ENCODE measurements at regions not wholly inside any gene's neighbourhood (a gene's known extent, or its start where the extent isn't known, plus 50 kb on each side); places are given as distances from the start of the nearest gene placed in this dataset.
A peak's percentile ranks its signal among the peaks of the same experiment; 100 is the strongest.
"Not testable (repeated sequence)": the region's sequence is repeated elsewhere in the genome, so short reads cannot be mapped to it uniquely, and the experiment has no call there.

DNA sequence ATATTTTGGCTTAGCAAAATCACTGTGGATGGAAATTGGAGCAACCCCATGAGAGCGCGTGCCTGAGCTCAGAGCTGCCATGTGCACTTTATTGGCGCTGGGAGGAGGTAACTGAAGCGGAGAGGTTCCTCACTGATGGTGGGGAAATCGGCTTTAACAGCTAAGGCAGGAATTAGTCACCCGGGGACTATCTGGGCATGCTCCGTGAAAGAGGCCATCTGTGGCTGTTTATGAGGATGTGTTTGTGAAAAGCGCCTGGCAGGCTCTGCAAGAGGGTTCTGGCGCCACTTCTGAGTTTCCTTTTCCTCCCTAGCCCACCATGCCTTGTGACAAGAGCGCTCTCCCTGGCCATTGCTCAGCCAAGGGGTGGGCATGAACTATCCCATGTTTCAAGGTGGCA, 815.6 kb downstream of the UQCRFS1 start:
- DNase-seq, result no peak

DNA sequence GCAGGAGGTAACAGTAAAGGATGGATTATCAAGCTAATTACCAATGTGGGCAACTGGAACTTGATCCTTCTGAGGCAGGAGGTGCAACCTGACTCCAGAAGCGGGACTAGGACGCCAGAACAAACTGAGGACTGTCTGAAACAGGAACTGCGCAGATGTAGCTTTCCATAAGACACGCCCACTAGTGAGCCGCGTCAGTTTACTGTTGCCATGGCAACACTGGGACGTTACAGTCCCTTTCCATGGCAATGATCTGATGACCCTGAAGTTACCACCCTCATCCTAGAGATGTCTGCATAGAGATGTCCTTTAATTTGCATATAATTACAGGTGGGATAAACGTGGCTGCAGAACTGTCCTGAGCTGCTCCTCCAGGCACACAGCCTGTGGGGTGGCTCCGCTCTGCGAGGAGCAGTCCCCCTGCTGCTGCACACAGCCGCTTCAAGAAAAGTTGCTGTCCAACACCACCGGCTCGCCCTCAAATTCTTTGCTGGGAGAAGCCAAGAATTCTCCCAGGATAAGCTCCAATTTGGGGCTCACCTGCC, 816.6 kb downstream of the UQCRFS1 start:
- no peak for DNase-seq

DNA sequence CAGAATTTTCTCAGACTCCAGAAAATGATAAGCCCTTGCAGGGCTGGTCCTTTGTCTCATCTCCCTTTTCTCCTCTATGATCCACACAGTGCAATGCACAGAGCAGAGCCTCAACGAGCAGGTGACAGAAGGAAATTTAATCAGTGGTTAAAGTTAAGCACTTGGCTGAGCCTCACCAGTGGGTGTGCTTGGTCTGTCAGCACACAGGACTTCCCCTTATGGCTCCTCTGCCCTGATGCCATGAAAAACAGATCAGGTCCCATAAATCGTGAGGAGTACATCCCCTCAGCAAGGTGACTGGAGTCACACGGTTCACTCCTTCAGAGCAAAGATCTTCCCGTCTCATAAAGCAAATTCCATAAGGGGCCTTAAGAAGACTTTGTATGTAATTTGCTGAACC, 818.2 kb downstream of the UQCRFS1 start:
- DNase-seq, result no peak

DNA sequence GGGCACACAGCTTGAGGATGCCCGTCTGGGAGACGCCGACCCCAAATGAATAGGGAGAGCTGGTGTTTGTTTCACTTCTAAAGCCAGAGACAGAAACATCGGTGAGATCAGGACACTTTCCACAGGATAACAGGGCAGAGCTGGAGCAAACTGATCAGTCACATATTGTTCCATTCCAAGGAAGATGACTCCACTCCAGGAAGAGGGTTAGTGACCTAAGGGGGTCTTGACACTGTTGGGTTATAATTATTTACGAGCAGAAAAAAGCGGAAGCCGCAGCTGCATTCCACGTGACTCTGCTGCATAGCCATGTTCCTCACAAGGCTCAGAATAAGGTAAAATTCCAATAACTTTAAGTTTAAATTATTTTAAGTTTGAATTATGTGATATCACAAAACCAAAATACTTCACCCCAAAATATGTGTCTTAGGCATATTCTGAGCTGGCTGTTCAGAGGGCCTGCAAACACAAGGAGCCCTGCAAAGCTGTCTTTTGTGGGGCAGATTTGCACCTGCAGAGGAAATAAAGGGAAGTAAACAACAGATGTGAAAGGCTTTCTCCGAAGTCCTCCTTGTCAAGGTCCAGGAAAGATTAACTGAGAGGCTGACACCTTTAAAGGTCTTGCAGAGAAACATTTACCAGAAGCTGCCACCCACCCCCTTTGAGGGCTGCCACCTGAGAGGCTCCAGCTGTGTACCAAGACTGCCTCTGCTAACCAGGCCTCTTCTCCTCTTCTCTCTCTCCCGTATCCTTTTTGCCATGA, 819.2 kb downstream of the UQCRFS1 start:
- DNase-seq, result peak in 1 of 2 donors; percentile 2

DNA sequence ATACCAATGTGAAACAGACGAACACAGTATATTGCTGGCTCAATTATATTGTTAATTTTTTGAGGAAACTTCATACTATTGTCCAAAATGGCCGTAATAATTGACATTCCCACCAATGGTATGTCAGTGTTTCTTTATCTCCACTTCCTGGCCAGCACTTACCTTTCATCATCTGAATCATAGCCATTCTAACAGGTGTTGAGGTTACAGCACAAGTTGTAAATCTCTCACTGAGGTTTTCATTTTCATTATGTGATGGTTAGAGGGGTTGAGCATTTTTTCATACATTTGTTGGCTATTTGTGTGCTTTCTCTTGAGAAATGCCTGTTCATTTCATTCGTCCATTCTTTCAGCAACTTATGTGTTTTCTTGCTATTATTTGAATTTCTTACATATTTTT, 824.0 kb downstream of the UQCRFS1 start:
- no peak for DNase-seq

DNA sequence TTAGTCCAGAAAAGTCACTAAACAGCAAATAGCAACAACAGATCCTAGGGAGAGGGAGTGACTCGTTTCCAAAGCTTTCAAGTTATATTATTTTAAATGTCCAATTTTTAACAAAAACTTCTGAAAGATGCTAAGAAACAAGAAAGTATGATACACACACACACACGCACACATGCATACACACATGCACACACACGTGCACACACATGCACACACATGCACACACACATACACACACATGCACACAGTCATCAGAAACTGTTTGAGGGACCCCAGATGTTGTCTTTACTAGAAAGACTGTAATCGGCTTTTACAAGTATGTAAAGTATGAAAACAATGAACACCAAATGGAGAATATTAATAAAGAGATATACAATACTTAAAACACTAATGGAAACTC, 825.4 kb downstream of the UQCRFS1 start:
- no peak for DNase-seq

DNA sequence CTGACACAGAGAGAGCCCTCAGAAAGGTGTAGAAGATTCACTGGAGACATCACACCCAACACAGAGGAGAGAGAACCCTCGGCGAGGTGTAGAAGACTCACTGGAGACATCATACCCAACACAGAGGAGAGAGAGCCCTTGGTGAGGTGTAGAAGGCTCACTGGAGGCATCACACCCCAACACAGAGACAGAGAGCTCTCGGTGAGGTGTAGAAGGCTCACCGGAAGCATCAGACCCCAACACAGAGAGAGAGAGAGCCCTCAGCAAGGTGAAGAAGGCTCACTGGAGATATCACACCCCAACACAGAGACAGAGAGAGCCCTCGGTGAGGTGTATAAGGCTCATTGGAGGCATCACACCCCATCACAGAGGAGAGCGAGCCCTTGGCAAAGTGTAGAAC, 826.5 kb downstream of the UQCRFS1 start:
- DNase-seq, result no peak

DNA sequence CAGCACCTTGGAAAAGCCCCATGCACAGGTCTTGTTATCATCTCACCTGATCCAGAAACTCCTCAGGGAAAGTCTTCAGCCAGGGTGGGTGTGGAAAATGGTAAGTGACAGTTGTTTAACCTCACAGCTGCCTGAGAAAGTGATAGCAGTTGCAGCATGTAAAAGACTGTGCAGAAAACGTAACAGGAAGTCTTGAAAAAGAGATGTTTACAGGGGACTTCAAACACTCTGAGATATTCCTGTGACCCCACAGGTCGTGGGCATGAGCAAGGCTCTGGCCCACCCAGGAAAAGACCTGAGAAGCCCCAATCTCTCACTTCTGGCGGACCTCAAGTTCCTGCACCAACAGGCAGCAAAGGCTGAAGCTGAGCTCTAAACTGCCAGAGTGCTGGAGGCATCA, 826.9 kb downstream of the UQCRFS1 start:
- DNase-seq, result no peak

DNA sequence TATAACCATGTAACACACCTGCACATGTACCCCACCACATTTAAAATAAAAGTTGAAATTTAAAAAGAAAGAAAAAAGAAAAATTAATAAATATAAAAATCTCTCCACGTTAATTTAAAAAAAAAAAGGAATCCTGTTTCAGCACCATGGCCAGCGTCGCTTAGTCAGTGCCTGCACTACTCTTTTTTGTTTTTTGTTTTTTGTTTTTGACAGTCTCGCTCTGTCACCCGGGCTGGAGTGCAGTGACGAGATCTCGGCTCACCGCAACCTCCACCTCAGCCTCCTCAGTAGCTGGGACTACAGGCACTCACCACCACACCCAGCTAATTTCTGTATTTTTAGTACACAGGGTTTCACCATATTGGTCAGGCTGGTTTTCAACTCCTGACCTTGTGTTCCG, 835.9 kb downstream of the UQCRFS1 start:
- DNase-seq, result no peak

DNA sequence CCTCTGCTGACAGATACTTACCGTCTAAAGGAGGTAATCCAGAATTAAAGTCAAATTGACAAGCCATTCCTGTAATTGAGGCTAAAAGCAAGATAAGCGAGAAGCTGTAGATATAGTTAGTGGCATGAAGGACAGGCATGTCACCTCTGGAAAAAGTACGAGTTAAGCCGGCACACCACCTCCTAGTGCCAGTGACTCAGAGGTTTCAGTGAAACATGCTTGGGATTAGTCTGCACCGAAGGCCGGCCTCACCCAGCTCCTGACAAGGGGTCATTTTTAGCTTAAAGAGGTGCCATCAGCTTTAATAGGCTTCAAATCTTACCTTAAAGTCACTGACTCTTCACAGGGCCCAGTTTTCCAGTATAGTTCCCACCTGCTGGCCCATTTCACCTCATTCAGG, 838.0 kb downstream of the UQCRFS1 start:
- DNase-seq, result no peak

DNA sequence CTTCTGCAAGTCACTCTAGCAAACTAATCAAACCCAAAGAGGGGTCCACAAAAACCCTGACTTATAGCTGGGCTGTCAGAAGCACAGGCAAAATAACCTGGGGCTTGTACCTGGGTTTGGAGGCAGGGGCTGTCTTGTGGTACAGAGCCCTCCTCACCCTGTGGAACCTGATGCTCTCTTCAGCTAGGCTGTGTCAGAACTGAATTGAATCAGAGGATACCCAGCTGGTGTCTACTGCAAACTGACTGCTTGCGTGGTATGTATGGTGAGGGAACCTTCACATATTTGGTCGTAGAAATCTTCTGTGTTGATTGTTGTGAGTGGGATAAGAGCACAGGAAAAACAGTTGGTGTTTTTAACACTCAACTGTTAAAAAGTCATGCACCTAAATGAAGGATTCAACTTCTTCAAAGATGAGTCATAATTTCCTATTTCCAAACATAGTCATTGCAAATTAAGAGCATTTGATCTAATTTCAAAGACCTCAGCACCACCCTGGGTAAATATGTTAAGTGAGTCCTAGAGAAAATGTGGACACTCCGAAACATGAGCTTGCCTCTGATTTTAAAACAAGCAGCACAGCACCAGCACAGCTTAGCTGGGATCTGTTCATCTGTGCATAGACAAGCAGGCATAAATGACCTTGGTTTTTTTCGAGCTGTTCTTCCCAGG, 840.2 kb downstream of the UQCRFS1 start:
- no peak for DNase-seq

DNA sequence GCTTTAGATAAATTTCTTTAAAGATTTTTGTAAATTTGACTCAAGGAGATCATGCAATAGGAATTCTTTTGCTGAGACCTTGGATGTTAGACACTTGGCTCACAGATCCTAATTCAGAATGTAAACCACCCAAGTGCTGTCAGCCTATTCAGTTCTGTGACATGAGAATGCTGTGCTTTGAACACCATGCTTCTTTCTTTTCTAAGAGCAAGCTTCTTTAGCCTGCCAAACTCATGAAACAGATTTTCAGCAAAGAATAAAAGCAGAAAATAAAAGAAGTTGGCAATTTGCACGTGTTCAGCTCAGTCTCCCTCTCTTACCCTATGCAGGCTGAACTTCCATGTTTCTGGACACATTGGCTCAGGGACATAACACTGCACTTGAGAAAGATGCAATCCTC, 845.8 kb downstream of the UQCRFS1 start:
- no peak for DNase-seq

DNA sequence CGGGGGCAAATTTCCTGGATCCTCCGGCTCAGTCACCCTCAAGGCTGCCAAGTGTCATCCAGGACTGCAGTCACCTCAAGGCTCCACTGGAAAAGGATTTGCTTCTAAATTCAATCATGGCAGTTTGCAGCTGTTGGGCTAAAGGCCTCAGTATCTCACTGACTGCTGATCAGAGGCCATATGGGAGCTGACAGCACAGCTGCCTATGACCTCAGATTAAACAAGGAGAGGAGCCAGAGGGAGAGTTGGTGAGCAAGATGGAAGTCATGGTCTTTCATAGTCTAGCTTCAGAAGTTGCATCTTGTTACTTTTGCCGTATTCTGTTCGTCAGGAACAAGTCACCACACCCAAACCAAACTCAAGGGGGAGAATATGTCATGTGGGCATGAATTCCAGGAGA, 849.7 kb downstream of the UQCRFS1 start:
- DNase-seq, result no peak

DNA sequence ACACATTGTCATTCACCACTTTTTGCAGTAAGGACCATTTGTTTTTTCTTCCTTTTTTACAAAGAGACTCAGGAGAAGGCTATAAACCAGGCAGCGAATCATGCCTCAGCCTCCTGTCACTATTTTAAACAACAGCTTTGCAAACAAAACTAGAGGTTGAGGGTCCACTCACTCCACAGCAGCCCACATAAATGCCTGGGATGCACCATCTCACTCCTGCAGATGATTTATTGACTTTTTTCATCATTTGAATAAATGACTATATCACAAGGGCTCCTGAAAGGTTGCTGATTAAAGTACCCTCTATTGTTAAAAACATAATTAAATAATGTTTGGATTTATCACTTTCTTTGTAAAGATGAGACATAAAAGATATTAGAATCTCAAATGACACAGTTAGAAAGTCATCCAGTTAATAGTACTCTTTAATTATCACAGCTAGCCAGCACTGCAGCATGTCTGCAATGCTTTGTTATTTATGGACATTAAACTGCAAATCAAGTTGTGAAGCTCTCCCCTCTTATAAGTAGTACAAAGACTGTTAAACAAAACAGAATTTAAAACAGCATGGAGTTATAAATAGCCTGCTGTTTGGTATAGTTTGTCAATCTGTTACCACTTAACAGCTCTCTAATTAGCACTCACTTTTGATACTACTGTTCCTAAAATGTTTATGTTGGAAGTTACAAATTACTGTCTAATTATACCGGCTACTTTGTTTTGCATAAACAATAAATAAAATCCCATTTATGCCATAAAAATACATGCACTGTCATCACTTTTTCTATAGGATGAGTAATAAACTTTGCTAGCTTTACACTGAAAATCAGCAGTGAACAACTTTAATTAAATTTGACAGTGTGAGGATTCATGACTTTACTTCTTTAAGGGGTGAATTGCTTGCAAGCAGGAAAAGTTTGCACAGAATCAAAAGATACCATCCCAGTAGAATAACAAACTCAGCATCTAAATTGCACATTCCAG, 853.2 kb downstream of the UQCRFS1 start:
- no peak for DNase-seq

DNA sequence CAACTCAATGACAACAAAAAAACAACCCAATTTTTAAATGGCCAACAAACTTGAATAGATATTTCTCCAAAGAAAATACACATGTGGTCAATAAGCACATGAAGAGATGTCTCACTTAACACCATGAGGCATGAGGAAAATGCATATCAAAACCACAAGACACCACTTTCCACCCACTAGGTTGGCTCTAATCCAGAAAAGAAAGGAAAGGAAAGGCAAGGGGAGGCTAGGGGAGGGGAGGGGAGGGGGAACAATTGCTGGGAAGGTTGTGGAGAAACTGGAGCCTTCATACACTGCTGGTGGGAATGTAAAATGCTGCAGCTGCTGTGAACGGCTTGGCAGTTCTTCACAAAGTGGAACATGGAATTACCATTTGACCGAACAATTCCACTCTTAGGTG, 854.3 kb downstream of the UQCRFS1 start:
- DNase-seq, result no peak

DNA sequence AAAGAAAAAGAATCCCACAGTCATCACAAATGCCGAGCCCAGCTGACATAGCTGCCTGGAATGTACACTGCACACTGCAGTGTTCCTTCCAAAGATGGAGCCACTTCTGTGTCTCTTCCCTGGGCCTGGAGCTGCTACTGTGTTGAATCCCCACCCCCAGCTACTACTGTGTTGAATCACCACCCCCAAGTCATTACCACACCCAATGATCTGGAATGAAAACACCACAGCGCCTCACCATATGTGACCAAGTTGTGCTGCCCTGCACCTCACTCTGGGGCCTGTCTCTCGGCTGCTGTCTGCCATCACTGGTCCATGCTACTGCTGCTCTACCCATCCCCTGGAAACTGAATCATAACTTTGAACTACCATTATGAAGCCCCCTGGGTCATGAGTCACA, 861.2 kb downstream of the UQCRFS1 start:
- DNase-seq, result no peak

DNA sequence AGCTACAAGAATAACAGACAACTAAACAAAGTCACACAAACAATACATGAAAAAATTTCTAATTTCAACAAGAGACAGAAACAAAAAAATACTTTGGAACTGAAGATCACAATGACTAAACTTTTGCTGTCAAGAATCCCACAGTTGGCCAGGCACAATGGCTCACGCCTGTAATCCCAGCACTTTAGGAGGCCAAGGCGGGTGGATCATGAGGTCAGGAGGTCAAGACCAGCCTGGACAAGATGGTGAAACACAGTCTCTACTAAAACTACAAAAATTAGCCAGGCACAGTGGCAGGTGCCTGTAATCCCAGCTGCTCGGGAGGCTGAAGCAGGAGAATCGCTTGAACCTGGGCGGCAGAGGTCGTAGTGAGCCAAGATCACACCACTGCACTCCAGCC, 861.6 kb downstream of the UQCRFS1 start:
- not testable (repeated sequence) for DNase-seq

DNA sequence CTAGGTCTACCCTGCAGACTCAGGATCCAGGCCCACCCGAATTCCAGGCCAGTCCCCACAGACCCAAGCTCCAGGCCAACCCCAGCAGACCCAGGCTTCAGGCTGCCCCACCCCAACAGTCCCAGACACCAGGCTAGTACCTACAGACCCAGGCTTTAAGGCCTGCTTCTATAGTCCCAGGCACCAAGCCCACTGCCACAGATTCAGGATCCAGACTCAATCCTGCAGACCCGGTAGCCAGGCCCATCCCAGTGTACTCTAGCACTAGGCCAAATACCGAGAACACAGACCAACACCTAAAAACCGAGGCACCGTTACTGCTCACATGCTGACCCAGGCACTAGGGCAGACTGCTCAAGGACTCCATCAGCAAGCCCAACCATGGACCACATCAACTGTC, 862.3 kb downstream of the UQCRFS1 start:
- no peak for DNase-seq

DNA sequence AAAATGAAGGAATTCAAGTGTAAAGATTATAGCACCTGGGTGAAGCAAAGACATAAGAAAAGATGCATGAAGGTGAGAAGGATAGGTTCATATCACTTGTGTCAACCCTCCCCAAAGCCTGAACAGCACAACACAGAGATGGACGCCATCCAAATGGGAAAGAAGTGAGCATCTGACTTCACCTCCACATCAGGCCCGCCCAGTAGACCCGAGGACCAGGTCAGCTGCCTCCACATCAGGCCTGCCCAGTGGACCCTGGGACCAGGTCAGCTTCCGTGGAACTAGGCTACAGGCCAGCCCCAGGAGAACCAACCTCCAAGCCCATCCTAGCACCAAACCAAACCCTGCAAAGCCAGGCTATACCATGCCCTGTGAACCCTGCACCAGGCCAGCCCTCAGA, 862.9 kb downstream of the UQCRFS1 start:
- no peak for DNase-seq

DNA sequence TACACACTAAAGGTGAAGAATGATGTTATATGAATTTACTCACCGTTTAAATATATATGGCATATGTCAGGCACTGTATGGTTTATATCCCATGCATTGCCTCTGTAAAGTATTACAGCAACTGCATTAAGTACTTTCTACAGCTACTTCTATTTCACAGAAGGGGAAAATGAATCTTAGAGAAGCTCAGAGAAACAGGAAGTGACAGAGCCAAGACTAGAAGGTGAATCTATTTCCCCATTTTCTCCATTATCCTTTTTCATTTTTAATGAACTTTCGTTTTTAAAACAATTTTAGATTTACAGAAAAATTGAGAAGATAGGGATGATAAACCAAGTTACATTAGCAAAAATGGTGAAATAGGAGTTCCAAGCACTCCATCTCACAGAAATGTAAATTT, 863.3 kb downstream of the UQCRFS1 start:
- DNase-seq, result no peak

DNA sequence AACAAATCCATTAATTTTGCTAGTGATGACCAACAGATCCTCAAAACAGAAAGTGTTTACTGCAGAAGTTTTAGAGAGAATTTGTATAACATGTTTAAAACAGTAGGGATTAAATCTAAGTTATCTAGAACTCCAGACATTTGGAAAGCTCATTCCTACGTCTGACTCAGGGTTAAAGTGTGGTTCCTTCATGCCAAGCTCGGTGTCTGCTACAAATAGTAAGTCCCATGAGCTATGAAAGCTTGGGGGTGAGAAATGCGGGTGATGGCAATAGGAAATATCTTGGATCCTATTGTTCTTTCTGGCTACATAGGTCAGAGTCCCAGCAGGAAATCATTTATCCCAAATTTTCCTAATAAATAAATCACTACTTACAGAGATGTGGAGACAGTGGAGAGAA, 867.1 kb downstream of the UQCRFS1 start:
- DNase-seq, result no peak

DNA sequence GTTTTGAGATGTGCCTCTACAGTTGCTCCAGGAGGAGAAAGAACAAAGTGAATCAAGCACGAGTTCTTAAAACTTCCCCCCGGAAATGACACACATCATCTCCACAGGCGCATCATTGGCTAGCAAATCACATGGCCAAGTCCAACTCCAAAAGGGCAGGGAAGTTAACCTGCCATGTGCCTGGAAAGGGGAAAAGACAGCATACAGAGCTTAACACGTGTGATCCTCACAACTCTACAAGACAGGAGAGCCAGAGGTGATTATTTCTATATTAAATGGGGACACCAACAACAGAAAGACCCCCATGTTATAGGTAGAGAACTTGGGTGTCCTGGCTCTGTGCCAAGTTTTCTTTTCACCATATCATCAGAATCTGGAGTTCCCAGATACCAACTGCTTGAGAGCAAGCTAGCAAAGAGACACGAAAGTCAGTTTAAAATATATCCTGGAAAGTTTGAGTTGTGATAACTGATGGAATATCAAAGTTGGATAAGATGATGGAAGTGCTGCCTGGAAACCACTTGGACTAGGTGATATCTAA, 871.1 kb downstream of the UQCRFS1 start:
- DNase-seq, result no peak

DNA sequence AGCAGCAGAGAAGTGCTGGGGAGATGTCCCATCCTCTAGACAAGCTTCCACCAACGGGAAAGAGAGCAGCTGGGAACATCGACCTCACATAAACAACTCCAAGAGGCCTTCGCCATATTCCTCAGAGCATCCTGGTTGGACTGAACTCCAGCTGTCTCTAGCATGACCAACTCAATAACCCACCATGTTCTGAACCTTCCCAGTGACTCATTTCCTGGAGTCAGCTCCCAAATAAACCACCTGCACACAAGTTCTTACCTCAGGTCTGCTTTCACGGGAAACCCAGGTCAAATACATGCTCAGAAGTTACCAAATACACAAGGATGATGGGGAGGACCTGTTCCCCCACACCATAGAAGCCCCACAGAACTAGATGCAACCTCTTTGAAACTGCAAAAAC, 878.5 kb downstream of the UQCRFS1 start:
- no peak for DNase-seq
